ENCODE measurements at regions not wholly inside any gene's neighbourhood (a gene's known extent, or its start where the extent isn't known, plus 50 kb on each side); places are given as distances from the start of the nearest gene placed in this dataset.

DNA sequence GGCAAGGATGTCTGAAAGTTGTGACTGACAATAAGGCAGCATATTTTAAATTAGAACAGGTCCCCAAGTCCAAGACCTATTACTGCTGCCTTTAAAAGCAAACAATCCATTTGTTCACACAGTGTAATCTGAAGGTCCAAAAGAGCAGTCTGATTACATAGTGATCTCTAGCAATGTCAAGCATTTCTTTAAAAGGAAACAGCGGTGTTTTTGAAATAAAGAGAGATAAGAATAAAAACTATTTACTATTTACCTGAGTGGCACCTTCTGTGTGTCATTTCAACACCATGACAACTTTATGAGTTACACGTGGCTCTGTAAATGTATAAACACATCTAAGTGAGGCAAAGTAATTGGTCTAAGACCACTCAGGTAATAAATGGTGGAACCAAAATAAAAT lies 1009.9 kb upstream of the CNTNAP5 start:
- no peak for DNase-seq
- no peak overlapping the region for H3K27ac ChIP-seq (ENCODE audit: low read depth in 1 of 3, low read length in 2 of 3)
- H3K4me3 ChIP-seq (ENCODE audit: low read depth in 1 of 3, low read length in 3 of 3), result no peak overlapping the region
- WGBS, 3 donors, result 19 to 45% (median 29%) methylated on average over 2 of the region's 2 CpGs
- FAIRE-seq, result no peak
- H3K27me3 ChIP-seq (ENCODE audit: control insufficient read depth in 3 of 3, insufficient read depth in 3 of 3, low read length in 3 of 3), result no peaks in the 10 kb centered on the region
- no peaks in the 10 kb centered on the region for H3K36me3 ChIP-seq (ENCODE audit: control insufficient read depth in 3 of 3, insufficient read depth in 2 of 3, low read depth in 1 of 3, low read length in 3 of 3)
- no peaks in the 10 kb centered on the region for H3K9me3 ChIP-seq (ENCODE audit: control insufficient read depth in 2 of 2, insufficient read depth in 1 of 2, low read depth in 1 of 2, low read length in 1 of 2)
- H3K4me1 ChIP-seq (ENCODE audit: control insufficient read depth in 3 of 3, insufficient read depth in 2 of 3, low read depth in 1 of 3, low read length in 2 of 3), result no peaks in the 10 kb centered on the region

DNA sequence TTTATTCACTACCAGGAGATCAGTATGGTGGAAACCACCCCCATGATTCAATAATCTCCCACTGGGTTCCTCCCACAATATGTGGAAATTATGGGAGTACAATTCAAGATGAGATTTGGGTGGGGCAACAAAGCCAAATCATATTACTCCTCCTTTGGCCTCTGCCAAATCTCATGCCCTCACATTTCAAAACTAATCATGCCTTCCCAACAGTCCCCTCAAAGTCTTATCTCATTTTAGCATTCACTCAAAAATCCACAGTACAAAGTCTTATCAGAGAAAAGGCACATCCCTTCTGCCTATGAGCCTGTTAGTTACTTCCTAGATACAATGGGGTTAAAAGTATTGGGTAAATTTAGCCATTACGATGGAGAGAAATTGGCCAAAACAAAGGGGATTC lies 989.5 kb upstream of the CNTNAP5 start:
- Histone ChIP-seq H3K4me3 (ENCODE audit: low read depth in 1 of 3, low read length in 3 of 3) (no peak overlapping the region), H3K4me1 (ENCODE audit: control insufficient read depth in 3 of 3, insufficient read depth in 2 of 3, low read depth in 1 of 3, low read length in 2 of 3) (no peaks in the 10 kb centered on the region), H3K9me3 (ENCODE audit: control insufficient read depth in 2 of 2, insufficient read depth in 1 of 2, low read depth in 1 of 2, low read length in 1 of 2) (peaks cover 2 to 9% of the 10 kb centered on the region in 2 donors), H3K27ac (ENCODE audit: low read depth in 1 of 3, low read length in 2 of 3) (no peak overlapping the region), H3K27me3 (ENCODE audit: control insufficient read depth in 3 of 3, insufficient read depth in 3 of 3, low read length in 3 of 3) (no peaks in the 10 kb centered on the region), H3K36me3 (ENCODE audit: control insufficient read depth in 3 of 3, insufficient read depth in 2 of 3, low read depth in 1 of 3, low read length in 3 of 3) (no peaks in the 10 kb centered on the region)
- no peak for FAIRE-seq
- DNase-seq, result no peak
- 33 to 85% (median 78%) methylated on average over 1 of the region's 1 CpG for WGBS, 3 donors

DNA sequence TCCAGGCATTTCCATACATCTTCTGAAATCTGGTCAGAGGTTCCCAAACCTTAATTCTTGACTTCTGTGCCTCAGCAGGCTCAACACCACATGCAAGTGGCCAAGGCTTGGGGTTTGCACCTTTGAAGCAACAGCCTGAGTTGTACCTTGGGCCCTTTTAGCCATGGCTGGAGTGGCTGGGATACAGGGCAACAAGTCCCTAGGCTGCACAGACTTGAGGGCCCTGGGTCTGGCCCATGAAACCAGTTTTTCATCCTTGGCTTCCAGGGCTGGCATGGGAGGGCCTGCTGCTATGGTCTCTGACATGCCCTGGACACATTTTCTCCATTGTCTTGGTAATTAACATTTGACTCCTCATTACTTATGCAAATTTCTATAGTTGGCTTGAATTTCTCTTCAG lies 988.8 kb upstream of the CNTNAP5 start:
- DNase-seq (no peak), FAIRE-seq (no peak)
- Histone ChIP-seq H3K27ac (ENCODE audit: low read depth in 1 of 3, low read length in 2 of 3) (no peak overlapping the region), H3K4me3 (ENCODE audit: low read depth in 1 of 3, low read length in 3 of 3) (no peak overlapping the region), H3K9me3 (ENCODE audit: control insufficient read depth in 2 of 2, insufficient read depth in 1 of 2, low read depth in 1 of 2, low read length in 1 of 2) (peaks cover 2 to 9% of the 10 kb centered on the region in 2 donors), H3K36me3 (ENCODE audit: control insufficient read depth in 3 of 3, insufficient read depth in 2 of 3, low read depth in 1 of 3, low read length in 3 of 3) (no peaks in the 10 kb centered on the region), H3K4me1 (ENCODE audit: control insufficient read depth in 3 of 3, insufficient read depth in 2 of 3, low read depth in 1 of 3, low read length in 2 of 3) (no peaks in the 10 kb centered on the region), H3K27me3 (ENCODE audit: control insufficient read depth in 3 of 3, insufficient read depth in 3 of 3, low read length in 3 of 3) (no peaks in the 10 kb centered on the region)

DNA sequence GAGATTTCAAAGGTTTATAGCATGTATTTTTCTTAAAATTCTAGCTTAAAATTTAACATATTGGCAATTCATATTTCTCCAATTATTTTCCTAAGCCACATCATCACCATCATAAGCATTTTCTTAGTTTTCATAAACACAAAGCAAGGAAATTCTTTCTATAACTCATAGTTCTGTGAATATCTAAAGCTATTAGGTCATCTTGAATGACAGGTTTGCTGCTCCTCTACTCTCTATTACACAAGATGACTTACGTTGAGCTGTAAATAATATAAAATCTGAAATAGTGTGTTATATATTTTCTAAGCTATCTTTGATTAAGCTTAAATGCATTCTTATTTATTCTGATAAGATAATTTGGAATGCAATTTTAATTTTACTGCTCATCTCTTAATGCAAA lies 984.6 kb upstream of the CNTNAP5 start:
- H3K27me3 ChIP-seq (ENCODE audit: control insufficient read depth in 3 of 3, insufficient read depth in 3 of 3, low read length in 3 of 3), result no peaks in the 10 kb centered on the region
- H3K36me3 ChIP-seq (ENCODE audit: control insufficient read depth in 3 of 3, insufficient read depth in 2 of 3, low read depth in 1 of 3, low read length in 3 of 3), result no peaks in the 10 kb centered on the region
- no peak overlapping the region for H3K4me3 ChIP-seq (ENCODE audit: low read depth in 1 of 3, low read length in 3 of 3)
- FAIRE-seq, result no peak
- DNase-seq, result no peak
- H3K27ac ChIP-seq (ENCODE audit: low read depth in 1 of 3, low read length in 2 of 3), result no peak overlapping the region
- H3K9me3 ChIP-seq (ENCODE audit: control insufficient read depth in 2 of 2, insufficient read depth in 1 of 2, low read depth in 1 of 2, low read length in 1 of 2), result peaks cover 2 to 9% of the 10 kb centered on the region in 2 donors
- 71 to 88% (median 83%) methylated on average over 1 of the region's 1 CpG for WGBS, 3 donors
- no peaks in the 10 kb centered on the region for H3K4me1 ChIP-seq (ENCODE audit: control insufficient read depth in 3 of 3, insufficient read depth in 2 of 3, low read depth in 1 of 3, low read length in 2 of 3)

DNA sequence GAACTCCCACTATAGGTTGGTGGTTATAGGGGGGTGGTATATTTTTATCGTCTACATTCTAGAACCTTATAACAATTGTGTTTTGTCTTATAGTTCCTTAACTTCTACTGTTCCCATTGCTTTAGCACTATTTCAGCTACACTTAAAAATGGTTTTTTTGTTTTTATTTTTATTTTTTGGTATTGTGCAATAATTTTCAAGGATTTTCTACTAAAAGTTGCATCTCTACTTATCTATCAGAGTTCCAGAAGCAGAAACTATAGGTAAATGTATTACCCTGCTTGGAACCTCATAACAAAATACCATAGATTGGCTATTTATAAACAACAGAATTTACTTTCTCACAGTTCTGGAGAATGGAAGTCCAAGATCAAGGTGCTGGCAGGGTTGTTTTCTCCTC lies 981.6 kb upstream of the CNTNAP5 start:
- no peaks in the 10 kb centered on the region for H3K36me3 ChIP-seq (ENCODE audit: control insufficient read depth in 3 of 3, insufficient read depth in 2 of 3, low read depth in 1 of 3, low read length in 3 of 3)
- no peaks in the 10 kb centered on the region for H3K27me3 ChIP-seq (ENCODE audit: control insufficient read depth in 3 of 3, insufficient read depth in 3 of 3, low read length in 3 of 3)
- no peak for FAIRE-seq
- H3K4me3 ChIP-seq (ENCODE audit: low read depth in 1 of 3, low read length in 3 of 3), result no peak overlapping the region
- H3K4me1 ChIP-seq (ENCODE audit: control insufficient read depth in 3 of 3, insufficient read depth in 2 of 3, low read depth in 1 of 3, low read length in 2 of 3), result no peaks in the 10 kb centered on the region
- WGBS, 3 donors, result 93 to 100% (median 98%) methylated on average over 1 of the region's 1 CpG
- no peak for DNase-seq
- no peak overlapping the region for H3K27ac ChIP-seq (ENCODE audit: low read depth in 1 of 3, low read length in 2 of 3)
- H3K9me3 ChIP-seq (ENCODE audit: control insufficient read depth in 2 of 2, insufficient read depth in 1 of 2, low read depth in 1 of 2, low read length in 1 of 2), result peaks cover 0 to 2% of the 10 kb centered on the region in 2 donors

DNA sequence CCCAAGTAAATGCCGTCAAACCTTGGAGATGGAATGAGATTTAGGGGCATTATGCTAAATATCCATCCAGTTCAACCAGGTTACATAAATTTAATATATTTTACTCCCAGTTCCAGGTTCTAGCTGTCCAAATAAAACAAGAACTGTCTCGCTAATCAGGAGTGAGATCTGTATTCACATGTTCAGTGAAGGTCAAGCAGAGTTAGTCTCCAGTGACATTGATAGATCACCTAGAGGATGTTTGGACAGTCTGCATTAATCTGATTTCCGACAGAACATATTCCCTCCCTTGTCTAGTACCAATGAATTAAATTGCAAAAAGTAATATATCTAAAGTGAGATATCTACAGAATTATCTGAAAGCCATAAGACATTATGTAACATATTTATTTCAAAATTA lies 979.4 kb upstream of the CNTNAP5 start:
- Histone ChIP-seq H3K9me3 (ENCODE audit: control insufficient read depth in 2 of 2, insufficient read depth in 1 of 2, low read depth in 1 of 2, low read length in 1 of 2) (no peaks in the 10 kb centered on the region), H3K27ac (ENCODE audit: low read depth in 1 of 3, low read length in 2 of 3) (no peak overlapping the region), H3K4me3 (ENCODE audit: low read depth in 1 of 3, low read length in 3 of 3) (no peak overlapping the region), H3K27me3 (ENCODE audit: control insufficient read depth in 3 of 3, insufficient read depth in 3 of 3, low read length in 3 of 3) (no peaks in the 10 kb centered on the region), H3K4me1 (ENCODE audit: control insufficient read depth in 3 of 3, insufficient read depth in 2 of 3, low read depth in 1 of 3, low read length in 2 of 3) (no peaks in the 10 kb centered on the region), H3K36me3 (ENCODE audit: control insufficient read depth in 3 of 3, insufficient read depth in 2 of 3, low read depth in 1 of 3, low read length in 3 of 3) (no peaks in the 10 kb centered on the region)
- FAIRE-seq (no peak), DNase-seq (no peak)
- WGBS, 3 donors, result 71 to 82% (median 78%) methylated on average over 3 of the region's 3 CpGs

DNA sequence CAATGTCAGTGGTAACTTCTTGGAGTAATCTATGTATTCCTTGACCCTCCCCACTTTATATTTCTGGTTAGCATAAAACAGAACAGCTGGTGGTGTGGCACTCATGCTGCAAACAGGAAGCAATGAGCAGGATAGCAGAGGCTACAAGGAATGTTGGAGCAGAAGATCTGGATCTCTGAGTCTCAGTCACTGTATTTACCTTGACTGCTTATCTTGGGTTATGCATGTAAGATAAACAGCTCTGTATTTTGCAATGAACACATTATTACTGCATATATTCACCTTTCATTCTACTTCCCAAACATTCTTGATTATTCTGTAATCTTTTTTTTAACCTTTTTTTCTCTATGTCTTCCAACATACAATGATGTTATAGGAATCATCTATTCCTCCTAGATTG lies 977.9 kb upstream of the CNTNAP5 start:
- H3K9me3 ChIP-seq (ENCODE audit: control insufficient read depth in 2 of 2, insufficient read depth in 1 of 2, low read depth in 1 of 2, low read length in 1 of 2), result no peaks in the 10 kb centered on the region

DNA sequence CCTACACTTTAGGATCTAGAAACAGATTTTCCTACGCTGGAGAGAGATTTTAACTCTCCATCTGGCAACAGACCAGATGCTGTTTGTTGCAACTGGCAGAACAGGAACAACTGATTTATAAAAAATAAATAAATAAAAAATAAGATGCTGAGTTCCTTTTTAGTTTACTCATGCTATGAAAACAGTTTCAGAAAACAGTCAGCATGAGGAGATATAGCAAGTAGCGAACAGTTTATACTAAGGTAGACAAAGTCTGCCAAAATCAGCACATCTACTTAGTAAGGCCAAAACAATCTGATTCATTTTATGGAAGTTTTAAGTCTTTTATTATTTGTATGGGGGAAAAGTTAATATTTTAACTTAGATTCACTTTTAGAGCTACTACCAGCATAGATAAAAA lies 974.0 kb upstream of the CNTNAP5 start:
- FAIRE-seq (no peak), DNase-seq (no peak)
- no peaks in the 10 kb centered on the region for H3K36me3 ChIP-seq (ENCODE audit: control insufficient read depth in 3 of 3, insufficient read depth in 2 of 3, low read depth in 1 of 3, low read length in 3 of 3)
- no peaks in the 10 kb centered on the region for H3K4me1 ChIP-seq (ENCODE audit: control insufficient read depth in 3 of 3, insufficient read depth in 2 of 3, low read depth in 1 of 3, low read length in 2 of 3)
- H3K27ac ChIP-seq (ENCODE audit: low read depth in 1 of 3, low read length in 2 of 3), result no peak overlapping the region
- no peaks in the 10 kb centered on the region for H3K9me3 ChIP-seq (ENCODE audit: control insufficient read depth in 2 of 2, insufficient read depth in 1 of 2, low read depth in 1 of 2, low read length in 1 of 2)
- no peak overlapping the region for H3K4me3 ChIP-seq (ENCODE audit: low read depth in 1 of 3, low read length in 3 of 3)
- no peaks in the 10 kb centered on the region for H3K27me3 ChIP-seq (ENCODE audit: control insufficient read depth in 3 of 3, insufficient read depth in 3 of 3, low read length in 3 of 3)
- WGBS, 3 donors, result 76 to 80% (median 80%) methylated on average over 2 of the region's 2 CpGs

More for the DNA sequence above, 977.9 kb upstream of the CNTNAP5 start:
- no peak for DNase-seq
- H3K27ac ChIP-seq (ENCODE audit: low read depth in 1 of 3, low read length in 2 of 3), result no peak overlapping the region
- no peak for FAIRE-seq
- no peaks in the 10 kb centered on the region for H3K4me1 ChIP-seq (ENCODE audit: control insufficient read depth in 3 of 3, insufficient read depth in 2 of 3, low read depth in 1 of 3, low read length in 2 of 3)
- no peaks in the 10 kb centered on the region for H3K36me3 ChIP-seq (ENCODE audit: control insufficient read depth in 3 of 3, insufficient read depth in 2 of 3, low read depth in 1 of 3, low read length in 3 of 3)
- H3K4me3 ChIP-seq (ENCODE audit: low read depth in 1 of 3, low read length in 3 of 3), result no peak overlapping the region
- no peaks in the 10 kb centered on the region for H3K27me3 ChIP-seq (ENCODE audit: control insufficient read depth in 3 of 3, insufficient read depth in 3 of 3, low read length in 3 of 3)

DNA sequence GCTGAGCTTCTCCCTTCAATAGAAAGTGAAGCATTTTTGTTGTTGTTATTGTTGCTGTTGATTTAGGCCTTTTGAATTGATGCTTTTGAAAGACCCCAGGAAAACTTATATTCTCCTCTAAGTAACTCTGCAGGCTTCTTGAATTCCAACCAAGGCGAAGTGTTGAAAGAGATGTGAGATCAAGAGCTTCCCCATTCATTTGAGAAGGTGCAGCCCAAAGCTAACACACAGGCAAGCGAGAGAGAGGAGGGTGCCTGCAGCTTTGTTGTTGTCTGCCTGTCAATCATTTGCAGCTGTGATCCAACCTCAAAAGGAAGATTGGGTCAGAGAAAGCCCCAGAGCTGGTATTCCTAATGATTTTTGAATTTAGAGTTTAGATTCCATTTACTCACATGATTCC lies 963.6 kb upstream of the CNTNAP5 start:
- WGBS, 3 donors, result 47 to 68% (median 54%) methylated on average over 2 of the region's 2 CpGs
- no peaks in the 10 kb centered on the region for H3K27me3 ChIP-seq (ENCODE audit: control insufficient read depth in 3 of 3, insufficient read depth in 3 of 3, low read length in 3 of 3)
- H3K36me3 ChIP-seq (ENCODE audit: control insufficient read depth in 3 of 3, insufficient read depth in 2 of 3, low read depth in 1 of 3, low read length in 3 of 3), result no peaks in the 10 kb centered on the region
- no peak overlapping the region for H3K27ac ChIP-seq (ENCODE audit: low read depth in 1 of 3, low read length in 2 of 3)
- no peak overlapping the region for H3K4me3 ChIP-seq (ENCODE audit: low read depth in 1 of 3, low read length in 3 of 3)
- no peaks in the 10 kb centered on the region for H3K9me3 ChIP-seq (ENCODE audit: control insufficient read depth in 2 of 2, insufficient read depth in 1 of 2, low read depth in 1 of 2, low read length in 1 of 2)
- H3K4me1 ChIP-seq (ENCODE audit: control insufficient read depth in 3 of 3, insufficient read depth in 2 of 3, low read depth in 1 of 3, low read length in 2 of 3), result no peaks in the 10 kb centered on the region
- DNase-seq, result no peak
- no peak for FAIRE-seq
